Psoas muscle (tissue), 7 donors: ENCODE measurements at regions not wholly inside any gene's neighbourhood (a gene's known extent, or its start where the extent isn't known, plus 50 kb on each side); places are given as distances from the start of the nearest gene placed in this dataset.

Source experiments
- ATAC-seq, 4 donors: fragments of 200-7000 bp; cut with Tn5 transposase; one replicate each; pipeline ENCODE4 v1.9.1; 2020; ENCODE audit warnings: moderate library complexity in 3 of 4, mild to moderate bottlenecking in 2 of 4
- DNase-seq, 2 donors: peaks; one replicate each; pipeline ENCODE4 v3.0.0-alpha.2; 2020
- H3K27ac ChIP-seq: fragments of 200-600 bp; one replicate; pipeline ENCODE4 v1.8.0; 2022
- H3K27me3 ChIP-seq, 3 donors: fragments of 200-600 bp in 1 of 3; one replicate each; pipeline versions ENCODE4 v1.6.1 to v1.8.0; 2013 to 2022; ENCODE audit warnings: low read length in 2 of 3, mild to moderate bottlenecking in 2 of 3, moderate library complexity in 1 of 3; ENCODE audit not compliant: insufficient read depth in 3 of 3
- H3K36me3 ChIP-seq, 2 donors: fragments of 200-600 bp in 1 of 2; one replicate each; pipeline versions ENCODE4 v1.6.1 to v1.8.0; 2013 to 2022; ENCODE audit warnings: low read depth in 1 of 2, mild to moderate bottlenecking in 1 of 2, moderate library complexity in 1 of 2; ENCODE audit not compliant: insufficient read depth in 1 of 2
- H3K4me1 ChIP-seq: fragments of 200-600 bp; one replicate; pipeline ENCODE4 v1.8.0; 2022
- H3K4me3 ChIP-seq: fragments of 200-600 bp; one replicate; pipeline ENCODE4 v1.8.0; 2022; ENCODE audit warnings: mild to moderate bottlenecking
- H3K9me3 ChIP-seq: fragments of 200-600 bp; one replicate; pipeline ENCODE4 v1.8.0; 2022
- WGBS, 3 donors: extraction: QIAGEN DNeasy Blood & Tissue Kit; methylation state at CpG; one replicate each; pipeline versions ENCODE4 v1.1.6 to v1.1.7; 2013; 5-methylcytosine and 5-hydroxymethylcytosine counted together
- intact Hi-C, 2 donors: fragments of 100-400 bp; cut with DNase I; formaldehyde crosslinking; loops; one replicate each; pipeline versions ENCODE4 v1.11.0 to v1.14.2; 2022
- TF ChIP-seq, protein P1 (sequence below): fragments of 200-600 bp; IDR thresholded peaks from one replicate; pipeline ENCODE4 v1.8.0; 2022; ENCODE audit warnings: antibody characterized with exemption
- donor health status: healthy with polysubstance abuse.
- donor health status: DM: no; HTN: no; CAD: no; lungs with moderate emphysema.
- donor health status: Bipolar disorder and iron deficiency.
- donor health status: healthy.
- donor health status: DM: yes; HTN: yes; CAD: no.
- donor health status: DM: no; HTN: no; CAD: no.
- donor health status: DM: yes; HTN: yes; CAD: no.

- TF ChIP-seq, protein P1, sequence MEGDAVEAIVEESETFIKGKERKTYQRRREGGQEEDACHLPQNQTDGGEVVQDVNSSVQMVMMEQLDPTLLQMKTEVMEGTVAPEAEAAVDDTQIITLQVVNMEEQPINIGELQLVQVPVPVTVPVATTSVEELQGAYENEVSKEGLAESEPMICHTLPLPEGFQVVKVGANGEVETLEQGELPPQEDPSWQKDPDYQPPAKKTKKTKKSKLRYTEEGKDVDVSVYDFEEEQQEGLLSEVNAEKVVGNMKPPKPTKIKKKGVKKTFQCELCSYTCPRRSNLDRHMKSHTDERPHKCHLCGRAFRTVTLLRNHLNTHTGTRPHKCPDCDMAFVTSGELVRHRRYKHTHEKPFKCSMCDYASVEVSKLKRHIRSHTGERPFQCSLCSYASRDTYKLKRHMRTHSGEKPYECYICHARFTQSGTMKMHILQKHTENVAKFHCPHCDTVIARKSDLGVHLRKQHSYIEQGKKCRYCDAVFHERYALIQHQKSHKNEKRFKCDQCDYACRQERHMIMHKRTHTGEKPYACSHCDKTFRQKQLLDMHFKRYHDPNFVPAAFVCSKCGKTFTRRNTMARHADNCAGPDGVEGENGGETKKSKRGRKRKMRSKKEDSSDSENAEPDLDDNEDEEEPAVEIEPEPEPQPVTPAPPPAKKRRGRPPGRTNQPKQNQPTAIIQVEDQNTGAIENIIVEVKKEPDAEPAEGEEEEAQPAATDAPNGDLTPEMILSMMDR = no peak
- 62 to 75% (median 64%) methylated on average over 5 of the region's 5 CpGs for WGBS, 3 donors
- no peaks in the 10 kb centered on the region for H3K9me3 ChIP-seq
- intact Hi-C loops = no loop called here
- H3K27me3 ChIP-seq = no peaks in the 10 kb centered on the region
- H3K36me3 ChIP-seq = no peaks in the 10 kb centered on the region
- H3K4me3 ChIP-seq = no peak overlapping the region
- H3K27ac ChIP-seq = no peak overlapping the region
- DNase-seq (no peak), ATAC-seq (no peak)
- no peaks in the 10 kb centered on the region for H3K4me1 ChIP-seq
Observed at GRCh38 chr4:137663251-137664045, 131.2 kb upstream of the PCDH18 start.

GRCh38 chr4:137661693-137662092 is 129.4 kb upstream of the PCDH18 start:
- H3K4me3 ChIP-seq = no peak overlapping the region
- no peaks in the 10 kb centered on the region for H3K36me3 ChIP-seq
- ATAC-seq (no peak), DNase-seq (no peak)
- 93 to 98% (median 96%) methylated on average over 2 of the region's 2 CpGs for WGBS, 3 donors
- H3K4me1 ChIP-seq = no peaks in the 10 kb centered on the region
- H3K27ac ChIP-seq = no peak overlapping the region
- intact Hi-C loops = no loop called here
- TF ChIP-seq, protein P1 = no peak
- no peaks in the 10 kb centered on the region for H3K9me3 ChIP-seq
- H3K27me3 ChIP-seq = peaks cover 0 to 2% (median 0%) of the 10 kb centered on the region in 3 donors

DNA sequence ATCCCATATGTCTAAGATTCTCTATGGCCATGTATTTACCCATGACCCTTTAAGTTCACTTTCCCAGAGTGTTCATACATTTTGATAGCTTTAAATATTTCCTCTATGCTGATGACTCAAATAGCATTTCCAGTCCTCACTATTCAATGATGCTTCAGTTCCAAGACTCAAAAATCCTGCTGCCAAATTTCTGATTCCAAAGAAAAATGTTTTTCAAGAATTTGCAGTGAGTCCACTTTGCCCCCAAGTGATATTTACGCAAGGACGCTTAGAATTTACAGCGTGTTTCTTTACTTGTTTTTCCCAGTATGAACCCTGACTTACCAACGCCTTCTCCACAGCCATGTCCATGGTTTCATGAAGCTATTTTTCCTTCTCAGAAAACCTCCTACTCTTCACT is 127.9 kb upstream of the PCDH18 start:
- H3K27ac ChIP-seq = no peak overlapping the region

DNA sequence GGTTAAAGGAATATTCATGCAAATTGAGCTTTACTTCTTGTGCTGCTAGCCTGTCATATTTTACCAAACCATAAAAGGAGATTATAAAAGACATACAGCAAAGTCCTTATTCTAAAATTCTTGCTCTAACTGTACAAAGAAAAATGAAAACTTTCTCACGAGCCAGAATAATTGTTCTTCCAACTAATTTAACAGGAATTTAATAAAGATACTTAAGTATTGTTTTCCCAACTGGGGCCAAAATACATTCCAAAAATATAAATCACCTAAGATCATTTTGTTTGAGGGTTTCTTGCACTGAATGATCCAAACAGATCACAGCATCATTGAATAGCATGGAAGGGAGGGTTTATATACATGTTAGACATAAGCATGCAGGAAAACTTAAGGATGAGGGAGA is 127.1 kb upstream of the PCDH18 start:
- Histone ChIP-seq H3K36me3 (no peaks in the 10 kb centered on the region), H3K9me3 (no peaks in the 10 kb centered on the region), H3K4me1 (no peaks in the 10 kb centered on the region), H3K27ac (no peak overlapping the region), H3K27me3 (peaks cover 0 to 2% (median 0%) of the 10 kb centered on the region in 3 donors), H3K4me3 (no peak overlapping the region)
- ATAC-seq (no peak), DNase-seq (no peak)
- TF ChIP-seq, protein P1 = no peak
- WGBS, 3 donors = 18 to 27% (median 20%) methylated on average over 1 of the region's 1 CpG
- intact Hi-C loops = no loop called here

More for the DNA sequence above, 127.9 kb upstream of the PCDH18 start:
- Histone ChIP-seq H3K27me3 (peaks cover 0 to 2% (median 0%) of the 10 kb centered on the region in 3 donors), H3K36me3 (no peaks in the 10 kb centered on the region), H3K4me1 (no peaks in the 10 kb centered on the region), H3K9me3 (no peaks in the 10 kb centered on the region), H3K4me3 (no peak overlapping the region)
- 77 to 85% (median 80%) methylated on average over 4 of the region's 4 CpGs for WGBS, 3 donors
- TF ChIP-seq, protein P1 = no peak
- DNase-seq (no peak), ATAC-seq (no peak)
- intact Hi-C loops = no loop called here
